ENCODE measurements at regions not wholly inside any gene's neighbourhood (a gene's known extent, or its start where the extent isn't known, plus 50 kb on each side); places are given as distances from the start of the nearest gene placed in this dataset.

DNA sequence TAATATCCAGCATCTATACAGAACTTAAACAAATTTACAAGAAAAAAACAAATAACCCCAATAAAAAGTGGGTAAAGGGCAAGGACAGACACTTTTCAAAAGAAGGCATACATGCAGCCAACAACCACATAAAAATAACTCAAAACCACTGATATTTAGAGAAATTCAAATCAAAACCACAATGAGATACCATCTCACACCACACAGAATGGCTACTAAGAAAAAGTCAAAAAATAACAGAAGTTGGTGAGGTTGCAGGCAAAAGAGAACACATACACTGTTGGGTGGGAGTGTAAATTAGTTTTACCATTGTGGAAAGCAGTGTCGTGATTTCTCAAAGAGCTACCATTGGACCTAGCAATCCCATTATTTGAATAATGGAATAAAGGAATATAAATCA, 1973.9 kb upstream of the LRRTM1 start:
- Histone ChIP-seq H3K9me3 (ENCODE audit: control insufficient read depth, insufficient read depth, low read depth, low read length) (no peaks in the 10 kb centered on the region), H3K27ac (ENCODE audit: low read length) (no peak overlapping the region), H3K4me1 (ENCODE audit: control insufficient read depth, insufficient read depth, low read length) (no peaks in the 10 kb centered on the region), H3K27me3 (ENCODE audit: control insufficient read depth, insufficient read depth, low read length) (no peaks in the 10 kb centered on the region), H3K4me3 (ENCODE audit: low read depth in 2 of 2, low read length in 2 of 2) (no peak overlapping the region), H3K36me3 (ENCODE audit: control insufficient read depth, insufficient read depth, low read length) (no peaks in the 10 kb centered on the region)
- TF ChIP-seq TCF7L2 (IDR thresholded peaks at IDR 0.05; ENCODE audit: low read depth, low read length), result no peak
- TF ChIP-seq, protein P1, sequence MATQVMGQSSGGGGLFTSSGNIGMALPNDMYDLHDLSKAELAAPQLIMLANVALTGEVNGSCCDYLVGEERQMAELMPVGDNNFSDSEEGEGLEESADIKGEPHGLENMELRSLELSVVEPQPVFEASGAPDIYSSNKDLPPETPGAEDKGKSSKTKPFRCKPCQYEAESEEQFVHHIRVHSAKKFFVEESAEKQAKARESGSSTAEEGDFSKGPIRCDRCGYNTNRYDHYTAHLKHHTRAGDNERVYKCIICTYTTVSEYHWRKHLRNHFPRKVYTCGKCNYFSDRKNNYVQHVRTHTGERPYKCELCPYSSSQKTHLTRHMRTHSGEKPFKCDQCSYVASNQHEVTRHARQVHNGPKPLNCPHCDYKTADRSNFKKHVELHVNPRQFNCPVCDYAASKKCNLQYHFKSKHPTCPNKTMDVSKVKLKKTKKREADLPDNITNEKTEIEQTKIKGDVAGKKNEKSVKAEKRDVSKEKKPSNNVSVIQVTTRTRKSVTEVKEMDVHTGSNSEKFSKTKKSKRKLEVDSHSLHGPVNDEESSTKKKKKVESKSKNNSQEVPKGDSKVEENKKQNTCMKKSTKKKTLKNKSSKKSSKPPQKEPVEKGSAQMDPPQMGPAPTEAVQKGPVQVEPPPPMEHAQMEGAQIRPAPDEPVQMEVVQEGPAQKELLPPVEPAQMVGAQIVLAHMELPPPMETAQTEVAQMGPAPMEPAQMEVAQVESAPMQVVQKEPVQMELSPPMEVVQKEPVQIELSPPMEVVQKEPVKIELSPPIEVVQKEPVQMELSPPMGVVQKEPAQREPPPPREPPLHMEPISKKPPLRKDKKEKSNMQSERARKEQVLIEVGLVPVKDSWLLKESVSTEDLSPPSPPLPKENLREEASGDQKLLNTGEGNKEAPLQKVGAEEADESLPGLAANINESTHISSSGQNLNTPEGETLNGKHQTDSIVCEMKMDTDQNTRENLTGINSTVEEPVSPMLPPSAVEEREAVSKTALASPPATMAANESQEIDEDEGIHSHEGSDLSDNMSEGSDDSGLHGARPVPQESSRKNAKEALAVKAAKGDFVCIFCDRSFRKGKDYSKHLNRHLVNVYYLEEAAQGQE (IDR thresholded peaks at IDR 0.05; ENCODE audit: insufficient read depth in 1 of 2, low read depth in 2 of 2, low read length in 1 of 2), result no peak
- TF ChIP-seq POLR2AphosphoS5 (IDR thresholded peaks at IDR 0.05; ENCODE audit: low read depth, low read length), result no peak
- TF ChIP-seq SIN3A (IDR thresholded peaks at IDR 0.05; ENCODE audit: borderline replicate concordance, insufficient read depth, low read depth, low read length), result no peak
- TF ChIP-seq, protein P2, sequence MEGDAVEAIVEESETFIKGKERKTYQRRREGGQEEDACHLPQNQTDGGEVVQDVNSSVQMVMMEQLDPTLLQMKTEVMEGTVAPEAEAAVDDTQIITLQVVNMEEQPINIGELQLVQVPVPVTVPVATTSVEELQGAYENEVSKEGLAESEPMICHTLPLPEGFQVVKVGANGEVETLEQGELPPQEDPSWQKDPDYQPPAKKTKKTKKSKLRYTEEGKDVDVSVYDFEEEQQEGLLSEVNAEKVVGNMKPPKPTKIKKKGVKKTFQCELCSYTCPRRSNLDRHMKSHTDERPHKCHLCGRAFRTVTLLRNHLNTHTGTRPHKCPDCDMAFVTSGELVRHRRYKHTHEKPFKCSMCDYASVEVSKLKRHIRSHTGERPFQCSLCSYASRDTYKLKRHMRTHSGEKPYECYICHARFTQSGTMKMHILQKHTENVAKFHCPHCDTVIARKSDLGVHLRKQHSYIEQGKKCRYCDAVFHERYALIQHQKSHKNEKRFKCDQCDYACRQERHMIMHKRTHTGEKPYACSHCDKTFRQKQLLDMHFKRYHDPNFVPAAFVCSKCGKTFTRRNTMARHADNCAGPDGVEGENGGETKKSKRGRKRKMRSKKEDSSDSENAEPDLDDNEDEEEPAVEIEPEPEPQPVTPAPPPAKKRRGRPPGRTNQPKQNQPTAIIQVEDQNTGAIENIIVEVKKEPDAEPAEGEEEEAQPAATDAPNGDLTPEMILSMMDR (IDR thresholded peaks at IDR 0.05), result no peak
- no peak for ATAC-seq
- no TSS peak for BruUV-seq (replicated peaks)
- DNase-seq (ENCODE audit: low read depth, low spot score), result no peak
- intact Hi-C loops (cut with micrococcal nuclease; ENCODE audit: unreplicated experiment) (no loop called here), in situ Hi-C loops (cut with HindIII; ENCODE audit: low pct_unique_long_range_greater_than_20kb, low sequenced_read_pairs) (no loop called here)
- CTCF ChIA-PET, result no interaction called here
- POLR2A ChIA-PET, result no interaction called here

DNA sequence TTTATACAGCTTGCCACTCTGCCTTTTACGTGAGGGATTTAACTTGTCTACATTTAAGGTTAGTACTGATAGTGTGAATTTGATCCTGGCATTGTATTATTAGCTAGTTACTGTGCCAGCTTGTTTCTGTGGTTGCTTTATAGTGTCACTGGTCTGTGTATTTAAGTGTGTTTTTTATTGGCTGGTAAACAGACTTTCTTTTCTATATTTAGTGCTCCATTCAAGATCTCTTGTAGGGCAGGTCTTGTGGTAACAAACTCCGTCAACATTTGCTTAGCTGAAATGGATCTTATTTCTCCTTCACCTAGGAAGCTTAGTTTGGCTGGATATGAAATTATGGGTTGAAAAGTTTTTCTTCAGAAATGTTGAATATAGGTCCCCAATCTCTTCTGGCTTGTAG, 1971.0 kb upstream of the LRRTM1 start:
- intact Hi-C loops (cut with micrococcal nuclease; ENCODE audit: unreplicated experiment), result no loop called here
- no peaks in the 10 kb centered on the region for H3K9me3 ChIP-seq (ENCODE audit: control insufficient read depth, insufficient read depth, low read depth, low read length)
- ATAC-seq (no peak), DNase-seq (ENCODE audit: low read depth, low spot score) (no peak)
- H3K27me3 ChIP-seq (ENCODE audit: control insufficient read depth, insufficient read depth, low read length), result no peaks in the 10 kb centered on the region
- H3K4me3 ChIP-seq (ENCODE audit: low read depth in 2 of 2, low read length in 2 of 2), result no peak overlapping the region
- ChIA-PET CTCF (no interaction called here), POLR2A (no interaction called here)
- BruUV-seq (replicated peaks), result no TSS peak
- no peak overlapping the region for H3K27ac ChIP-seq (ENCODE audit: low read length)
- H3K36me3 ChIP-seq (ENCODE audit: control insufficient read depth, insufficient read depth, low read length), result no peaks in the 10 kb centered on the region
- H3K4me1 ChIP-seq (ENCODE audit: control insufficient read depth, insufficient read depth, low read length), result no peaks in the 10 kb centered on the region
- TF ChIP-seq, protein P2 (IDR thresholded peaks at IDR 0.05), result no peak
- TF ChIP-seq SIN3A (IDR thresholded peaks at IDR 0.05; ENCODE audit: borderline replicate concordance, insufficient read depth, low read depth, low read length) (no peak), TCF7L2 (IDR thresholded peaks at IDR 0.05; ENCODE audit: low read depth, low read length) (no peak), POLR2AphosphoS5 (IDR thresholded peaks at IDR 0.05; ENCODE audit: low read depth, low read length) (no peak)
- TF ChIP-seq, protein P1 (IDR thresholded peaks at IDR 0.05; ENCODE audit: insufficient read depth in 1 of 2, low read depth in 2 of 2, low read length in 1 of 2), result no peak
- in situ Hi-C loops (cut with HindIII; ENCODE audit: low pct_unique_long_range_greater_than_20kb, low sequenced_read_pairs), result no loop called here

Measured in Panc1 (cell line).